ENCODE measurements at regions not wholly inside any gene's neighbourhood (a gene's known extent, or its start where the extent isn't known, plus 50 kb on each side); places are given as distances from the start of the nearest gene placed in this dataset.

- Histone ChIP-seq H3K4me1 (ENCODE audit: insufficient read depth, low read length) (no peaks in the 10 kb centered on the region), H2AFZ (ENCODE audit: low read depth, low read length) (no peak overlapping the region), H3K9ac (ENCODE audit: low read depth, low read length) (no peak overlapping the region), H3K79me2 (ENCODE audit: insufficient read depth, low read length) (no peaks in the 10 kb centered on the region), H3K9me3 (ENCODE audit: insufficient read depth, low read length, severe bottlenecking) (no peaks in the 10 kb centered on the region), H3K27me3 (ENCODE audit: insufficient read depth, low read length, poor library complexity) (no peaks in the 10 kb centered on the region), H4K20me1 (ENCODE audit: insufficient read depth, low read length) (no peaks in the 10 kb centered on the region), H3K4me2 (ENCODE audit: insufficient read depth, low read length) (no peak overlapping the region), H3K36me3 (ENCODE audit: insufficient read depth, low read length) (no peaks in the 10 kb centered on the region), H3K27ac (ENCODE audit: low read length) (no peak overlapping the region), H3K4me3 (ENCODE audit: low read depth in 1 of 2, low read length in 2 of 2) (no peak overlapping the region)
- ATAC-seq (ENCODE audit: insufficient read depth, low read depth): no peak
- TF ChIP-seq CTCF (IDR thresholded peaks at IDR 0.05; ENCODE audit: borderline replicate concordance, extremely low read depth, low read length, poor library complexity, severe bottlenecking) (no peak), EZH2 (IDR thresholded peaks at IDR 0.05; ENCODE audit: borderline replicate concordance, low read depth, low read length, severe bottlenecking) (no peak)
- no peak for DNase-seq
Observed at GRCh38 chr10:29749150-29749549, 114.4 kb upstream of the SVIL start.

GRCh38 chr10:29748109-29748650 is 113.4 kb upstream of the SVIL start:
- no peak for TF ChIP-seq EZH2 (IDR thresholded peaks at IDR 0.05; ENCODE audit: borderline replicate concordance, low read depth, low read length, severe bottlenecking)
- TF ChIP-seq CTCF (IDR thresholded peaks at IDR 0.05; ENCODE audit: borderline replicate concordance, extremely low read depth, low read length, poor library complexity, severe bottlenecking): no peak
- Histone ChIP-seq H3K27ac (ENCODE audit: low read length) (no peak overlapping the region), H3K9me3 (ENCODE audit: insufficient read depth, low read length, severe bottlenecking) (no peaks in the 10 kb centered on the region), H3K79me2 (ENCODE audit: insufficient read depth, low read length) (no peaks in the 10 kb centered on the region), H3K4me3 (ENCODE audit: low read depth in 1 of 2, low read length in 2 of 2) (no peak overlapping the region), H4K20me1 (ENCODE audit: insufficient read depth, low read length) (no peaks in the 10 kb centered on the region), H3K9ac (ENCODE audit: low read depth, low read length) (no peak overlapping the region), H2AFZ (ENCODE audit: low read depth, low read length) (no peak overlapping the region), H3K4me1 (ENCODE audit: insufficient read depth, low read length) (no peaks in the 10 kb centered on the region), H3K27me3 (ENCODE audit: insufficient read depth, low read length, poor library complexity) (no peaks in the 10 kb centered on the region), H3K36me3 (ENCODE audit: insufficient read depth, low read length) (no peaks in the 10 kb centered on the region), H3K4me2 (ENCODE audit: insufficient read depth, low read length) (no peak overlapping the region)
- DNase-seq (no peak), ATAC-seq (ENCODE audit: insufficient read depth, low read depth) (no peak)

DNA sequence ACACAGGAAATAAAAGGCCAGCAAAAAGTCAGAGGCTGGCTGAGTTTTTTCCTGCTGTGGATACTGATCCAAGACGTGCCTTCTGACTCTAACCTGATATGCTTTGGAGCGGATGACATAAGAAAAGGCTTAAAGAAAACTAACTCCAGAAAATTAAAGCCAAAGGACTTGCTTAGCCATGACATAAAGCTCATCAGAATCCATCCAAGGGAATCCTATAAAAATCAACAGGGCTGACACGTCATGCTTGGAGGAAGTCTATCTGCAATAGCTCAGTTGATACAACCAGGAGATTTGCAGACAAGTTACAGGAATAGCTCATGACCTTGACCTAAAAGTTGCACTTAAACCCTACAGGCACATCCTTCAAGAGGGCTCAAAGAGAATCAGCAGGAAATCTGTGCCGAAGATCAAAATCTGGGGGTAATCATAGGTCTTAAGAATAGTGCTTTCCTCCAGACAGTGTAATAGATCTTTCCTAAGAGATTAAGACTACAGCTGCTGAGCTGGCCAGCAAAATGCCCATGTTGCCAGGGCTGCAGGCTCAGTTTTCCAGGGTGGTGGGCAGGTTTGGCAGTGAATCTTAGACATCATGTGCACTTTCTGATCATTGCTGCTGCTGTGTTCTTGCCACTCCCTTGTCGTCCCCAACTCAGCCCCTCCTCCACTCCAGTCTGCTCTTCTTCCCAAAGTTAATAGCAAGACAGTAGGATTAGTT is 111.5 kb upstream of the SVIL start:
- no peaks in the 10 kb centered on the region for H3K36me3 ChIP-seq (ENCODE audit: insufficient read depth, low read length)
- H2AFZ ChIP-seq (ENCODE audit: low read depth, low read length): no peak overlapping the region
- no peaks in the 10 kb centered on the region for H4K20me1 ChIP-seq (ENCODE audit: insufficient read depth, low read length)
- H3K9me3 ChIP-seq (ENCODE audit: insufficient read depth, low read length, severe bottlenecking): no peaks in the 10 kb centered on the region
- H3K79me2 ChIP-seq (ENCODE audit: insufficient read depth, low read length): no peaks in the 10 kb centered on the region
- H3K27me3 ChIP-seq (ENCODE audit: insufficient read depth, low read length, poor library complexity): no peaks in the 10 kb centered on the region
- no peak for ATAC-seq (ENCODE audit: insufficient read depth, low read depth)
- H3K4me1 ChIP-seq (ENCODE audit: insufficient read depth, low read length): no peaks in the 10 kb centered on the region
- TF ChIP-seq CTCF (IDR thresholded peaks at IDR 0.05; ENCODE audit: borderline replicate concordance, extremely low read depth, low read length, poor library complexity, severe bottlenecking): no peak
- no peak for TF ChIP-seq EZH2 (IDR thresholded peaks at IDR 0.05; ENCODE audit: borderline replicate concordance, low read depth, low read length, severe bottlenecking)
- no peak overlapping the region for H3K4me3 ChIP-seq (ENCODE audit: low read depth in 1 of 2, low read length in 2 of 2)
- no peak overlapping the region for H3K4me2 ChIP-seq (ENCODE audit: insufficient read depth, low read length)
- no peak overlapping the region for H3K27ac ChIP-seq (ENCODE audit: low read length)
- DNase-seq: no peak
- no peak overlapping the region for H3K9ac ChIP-seq (ENCODE audit: low read depth, low read length)

Measured in DND-41 (cell line).